IgD-negative memory B cell (primary cell): ENCODE measurements at regions not wholly inside any gene's neighbourhood (a gene's known extent, or its start where the extent isn't known, plus 50 kb on each side); places are given as distances from the start of the nearest gene placed in this dataset.

Experiments
- H3K27ac Mint-ChIP-seq, 3 donors: one replicate each; pipeline ENCODE4 v1.8.0; 2020 to 2022; ENCODE audit warnings: mild to moderate bottlenecking in 3 of 3, mixed read lengths in 3 of 3, moderate library complexity in 1 of 3
- H3K27me3 Mint-ChIP-seq: one replicate; pipeline ENCODE4 v1.8.0; 2021; ENCODE audit warnings: mixed read lengths
- H3K36me3 Mint-ChIP-seq: one replicate; pipeline ENCODE4 v1.8.0; 2020; ENCODE audit warnings: mild to moderate bottlenecking, mixed read lengths
- H3K4me1 Mint-ChIP-seq, 3 donors: one replicate each; pipeline ENCODE4 v1.8.0; 2020 to 2022; ENCODE audit warnings: mixed read lengths in 3 of 3, mild to moderate bottlenecking in 1 of 3
- H3K4me3 Mint-ChIP-seq, 4 donors: one replicate each; pipeline ENCODE4 v1.8.0; 2020 to 2022; ENCODE audit warnings: mild to moderate bottlenecking in 4 of 4, mixed read lengths in 4 of 4, moderate library complexity in 3 of 4
- H3K9me3 Mint-ChIP-seq, 3 donors: one replicate each; pipeline ENCODE4 v1.8.0; 2020 to 2021; ENCODE audit warnings: mixed read lengths in 3 of 3, mild to moderate bottlenecking in 1 of 3

DNA sequence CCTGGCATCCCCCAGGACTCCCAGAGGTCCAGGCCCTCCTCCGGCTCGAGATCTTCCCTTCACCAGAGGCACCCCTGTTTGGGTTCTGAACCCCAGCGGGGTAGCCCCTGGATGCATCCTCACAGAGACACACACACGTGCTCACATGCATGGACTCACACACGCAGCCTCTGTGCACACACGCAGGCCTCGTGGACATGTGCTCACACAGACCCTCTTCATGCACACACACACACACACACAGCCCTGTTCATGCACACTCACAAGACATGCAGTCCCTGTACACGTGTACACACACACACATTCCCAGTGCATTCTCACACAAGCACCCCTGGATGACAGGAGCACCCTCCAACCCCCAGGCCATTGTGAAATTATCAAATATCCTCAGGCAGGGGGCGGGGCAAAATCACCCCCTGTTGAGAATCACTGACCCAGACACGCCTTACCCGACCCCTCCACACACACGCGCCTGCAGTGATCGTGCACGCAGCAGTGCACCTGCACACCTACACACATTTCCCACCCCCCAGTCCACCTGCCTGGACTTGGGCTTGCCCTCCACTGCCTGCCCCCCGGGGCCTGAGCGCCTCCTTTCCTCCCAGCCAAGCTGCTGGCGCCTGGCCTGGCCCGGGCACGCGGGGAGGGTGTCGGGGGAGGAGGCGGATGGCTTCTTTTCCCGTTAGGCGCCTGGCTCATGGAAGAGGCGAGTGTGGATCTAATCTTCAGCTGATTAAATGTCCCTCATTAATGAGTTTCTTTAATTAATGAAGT lies 62.6 kb downstream of the ENGASE start:
- Mint-ChIP-seq H3K9me3 (peaks cover 0 to 3% (median 0%) of the 10 kb centered on the region in 3 donors), H3K27me3 (peaks cover 3% of the 10 kb centered on the region), H3K4me1 (no peaks in the 10 kb centered on the region), H3K27ac (no peak overlapping the region), H3K4me3 (no peak overlapping the region), H3K36me3 (no peaks in the 10 kb centered on the region)

DNA sequence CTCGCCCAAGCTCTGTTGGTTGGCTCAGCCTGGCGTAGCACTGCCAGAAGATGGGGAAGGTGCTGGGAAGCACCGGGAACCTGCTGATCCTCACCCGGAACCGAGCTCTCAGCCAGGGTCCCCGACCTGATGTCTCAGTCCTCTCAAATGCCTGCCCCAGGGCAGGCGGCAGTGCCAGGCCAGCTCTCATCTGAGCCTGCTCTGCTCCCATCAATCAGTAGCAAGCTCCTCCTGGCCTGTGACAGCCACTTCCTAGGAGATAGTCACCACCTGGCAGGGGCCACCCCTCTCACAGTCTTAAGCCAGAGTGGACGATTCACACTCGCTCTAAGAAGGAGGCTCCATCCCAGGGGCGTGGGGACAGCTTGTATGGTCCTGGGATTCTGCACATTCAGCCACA lies 62.0 kb downstream of the ENGASE start:
- H3K4me3 Mint-ChIP-seq = no peak overlapping the region
- H3K27ac Mint-ChIP-seq = no peak overlapping the region
- H3K36me3 Mint-ChIP-seq = no peaks in the 10 kb centered on the region
- H3K9me3 Mint-ChIP-seq = peaks cover 0 to 3% (median 0%) of the 10 kb centered on the region in 3 donors
- peaks cover 4% of the 10 kb centered on the region for H3K27me3 Mint-ChIP-seq
- H3K4me1 Mint-ChIP-seq = no peaks in the 10 kb centered on the region
